ENCODE measurements at regions not wholly inside any gene's neighbourhood (a gene's known extent, or its start where the extent isn't known, plus 50 kb on each side); places are given as distances from the start of the nearest gene placed in this dataset.

DNA sequence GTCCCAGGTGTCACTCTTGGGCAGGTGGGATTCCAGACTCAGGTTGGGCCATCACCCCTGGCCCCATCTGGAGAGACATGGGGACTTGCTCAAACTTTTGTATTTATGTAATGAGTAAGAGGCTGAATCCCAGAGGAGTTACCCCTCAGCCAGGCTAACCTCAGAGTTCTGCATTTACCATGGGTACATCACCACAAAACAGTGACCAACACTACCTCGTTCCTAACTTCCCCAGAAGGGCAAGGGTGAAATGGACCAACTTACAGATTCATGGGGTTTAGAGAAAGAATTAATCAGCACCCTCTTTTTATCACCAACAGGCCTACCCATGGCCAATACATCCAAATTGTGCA is 259.9 kb upstream of the MARCKS start:
- DNase-seq = no peak

GRCh38 chr6:113598786-113599185 is 258.4 kb upstream of the MARCKS start:
- DNase-seq = no peak

GRCh38 chr6:113599444-113599843 is 257.7 kb upstream of the MARCKS start:
- no peak for DNase-seq

GRCh38 chr6:113600551-113601339 is 256.4 kb upstream of the MARCKS start:
- DNase-seq = peak in 1 of 2 donors; percentile 4

DNA sequence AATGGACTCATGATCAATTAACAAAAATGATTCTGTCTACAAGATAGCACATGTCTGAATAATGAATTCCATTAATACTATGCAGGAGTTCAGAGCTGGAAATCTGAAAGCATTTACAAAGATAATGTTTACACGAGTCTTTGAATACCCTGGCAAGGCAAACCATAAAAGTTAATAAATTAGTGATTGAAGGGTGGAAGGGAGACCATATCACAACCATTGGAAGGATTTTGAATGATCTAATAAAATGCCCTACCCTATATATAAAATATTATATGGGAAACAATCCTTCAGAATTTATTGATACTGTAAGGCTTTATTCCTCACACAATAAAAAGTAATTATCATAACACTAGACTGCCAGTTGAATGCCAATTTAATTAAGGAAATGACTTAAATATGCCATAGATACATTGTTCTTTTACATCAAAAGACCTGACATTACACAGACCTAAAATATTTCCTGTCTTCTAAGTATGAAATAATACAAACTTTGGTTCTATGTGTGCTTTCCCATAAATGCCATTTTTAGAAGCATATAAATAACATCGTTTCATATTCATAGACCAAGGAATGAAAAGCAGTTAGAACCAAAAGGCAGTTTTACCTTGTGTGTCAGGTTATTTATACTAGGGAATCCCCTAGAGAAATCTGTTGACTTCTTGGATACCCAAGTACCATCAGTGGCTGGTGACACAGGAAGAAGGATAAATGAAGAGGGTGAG is 249.2 kb upstream of the MARCKS start:
- DNase-seq = no peak

DNA sequence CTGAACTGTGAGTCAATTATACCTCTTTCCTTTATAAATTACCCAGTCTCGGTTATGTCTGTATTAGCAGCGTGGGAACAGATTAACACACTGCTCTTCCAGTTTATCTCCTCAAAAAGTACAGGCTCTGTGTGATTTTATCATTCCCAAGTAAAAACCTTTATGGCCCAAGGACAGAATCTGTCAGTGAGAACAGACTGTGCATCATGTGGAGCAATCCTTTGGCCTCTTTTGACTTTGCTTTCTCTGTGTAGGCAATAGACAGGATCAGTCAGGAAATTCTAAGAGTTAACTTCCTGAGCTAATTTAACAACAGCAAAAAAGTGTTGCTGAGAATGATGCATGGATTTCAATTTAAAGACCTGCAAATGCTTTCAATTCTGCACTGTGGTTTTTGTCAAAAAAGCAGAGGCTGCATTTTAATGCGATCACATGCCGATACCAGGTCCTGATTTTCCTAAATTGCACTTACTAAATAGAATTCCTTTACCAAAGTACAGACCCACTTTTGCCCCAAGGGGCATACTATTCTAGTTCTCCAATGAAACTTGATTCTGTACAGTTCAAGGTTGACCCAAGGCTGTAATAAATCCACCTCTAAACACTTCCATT is 246.7 kb upstream of the MARCKS start:
- DNase-seq = no peak

DNA sequence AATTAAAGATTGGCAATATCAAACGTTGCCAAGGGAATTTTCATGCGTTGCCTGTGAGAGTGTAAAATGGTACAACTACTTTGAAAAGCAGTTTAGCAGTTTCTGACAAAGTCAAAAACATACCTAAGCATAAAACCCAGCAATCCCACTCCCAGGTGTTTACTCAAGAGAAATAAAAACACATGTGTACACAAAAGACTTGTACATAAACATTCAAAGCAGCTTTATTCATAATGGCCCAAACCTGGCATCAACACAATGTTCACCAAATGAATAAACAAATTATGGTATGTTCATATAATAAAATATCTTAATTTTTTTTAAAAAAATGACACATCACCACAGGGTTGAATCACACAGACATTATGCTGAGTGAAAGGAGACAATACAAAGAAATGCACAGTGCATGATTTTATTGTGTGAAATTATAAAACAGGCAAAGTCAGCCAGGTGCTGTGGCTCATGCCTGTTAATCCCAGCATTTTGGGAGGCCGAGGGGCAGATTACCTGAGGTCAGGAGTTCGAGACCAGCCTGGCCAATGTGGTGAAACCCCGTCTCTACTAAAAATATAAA is 240.4 kb upstream of the MARCKS start:
- DNase-seq = no peak

DNA sequence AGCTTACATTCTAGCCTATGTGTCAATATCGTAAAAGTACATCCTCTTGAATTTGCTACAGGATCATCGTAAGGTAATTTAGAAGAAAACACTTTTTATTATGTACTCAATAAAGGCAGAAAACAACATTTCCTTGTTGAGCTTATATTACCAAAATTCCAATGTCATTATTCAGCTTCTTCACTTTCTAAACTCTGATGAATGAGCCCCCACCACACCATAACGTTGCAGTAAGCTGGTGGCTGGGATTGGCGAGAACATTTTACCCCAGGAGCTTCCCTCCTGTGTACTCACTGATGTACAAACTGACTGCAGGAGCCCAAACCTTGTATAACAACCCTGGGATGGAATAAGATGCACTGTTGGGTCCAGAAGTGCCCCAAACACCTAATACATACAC is 238.1 kb upstream of the MARCKS start:
- no peak for DNase-seq

DNA sequence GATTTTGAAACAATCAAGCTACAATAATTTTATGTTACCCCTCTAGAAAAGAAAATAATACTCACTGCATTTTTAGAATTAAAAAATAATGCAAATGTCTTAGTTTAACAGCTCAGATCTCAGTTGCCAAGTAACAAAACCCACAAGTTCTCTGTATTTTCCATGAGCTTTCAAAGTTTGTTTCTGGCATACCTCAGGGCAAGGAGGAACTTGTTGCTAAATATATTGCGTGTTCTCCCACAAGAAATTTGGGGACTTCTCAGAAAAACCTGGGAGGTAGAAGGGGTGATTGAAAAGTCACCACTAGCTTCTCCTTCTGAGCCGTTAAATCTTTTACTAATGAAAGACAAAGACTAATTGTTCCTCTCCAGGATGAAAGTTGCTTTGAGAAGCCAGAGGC is 236.8 kb upstream of the MARCKS start:
- no peak for DNase-seq

DNA sequence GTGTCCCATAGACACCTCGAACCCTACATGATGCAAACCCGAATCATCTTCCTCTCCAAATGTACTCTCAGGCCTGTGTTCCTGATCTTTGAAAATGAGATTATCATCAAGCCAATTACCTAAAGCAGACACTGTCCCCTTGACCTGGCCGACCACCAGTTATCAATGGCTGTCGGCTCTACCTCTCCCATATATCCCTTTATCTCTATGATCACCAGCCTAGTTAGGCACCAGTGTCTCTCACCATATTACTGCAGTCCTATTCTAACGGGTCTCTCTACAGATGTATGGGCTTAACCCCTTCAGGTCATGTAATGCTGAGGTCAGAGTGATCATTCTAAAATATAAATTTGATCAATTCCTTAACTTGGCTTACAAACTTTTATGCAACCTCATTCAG is 234.9 kb upstream of the MARCKS start:
- DNase-seq = no peak

- DNase-seq = no peak
These were observed 234.0 kb upstream of the MARCKS start for GRCh38 chr6:113623129-113623528.

DNA sequence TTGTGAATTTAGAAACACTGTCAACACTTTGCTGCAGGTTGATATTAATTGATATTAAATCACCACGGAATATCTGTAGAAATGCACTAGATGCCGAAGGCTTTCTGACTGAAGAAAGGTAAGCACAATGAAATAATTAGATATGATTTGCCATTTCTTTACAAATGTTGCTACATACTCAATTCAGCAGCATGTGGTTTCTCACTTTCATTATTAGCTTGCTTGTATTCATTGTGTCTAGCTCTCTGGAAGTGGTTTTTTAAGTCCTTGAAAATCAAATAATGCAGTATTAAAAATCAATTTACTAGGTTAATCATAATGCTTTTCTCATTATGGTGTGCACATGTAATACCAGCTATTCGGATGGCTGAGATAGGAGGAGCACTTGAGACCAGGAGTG is 231.3 kb upstream of the MARCKS start:
- DNase-seq = no peak

DNA sequence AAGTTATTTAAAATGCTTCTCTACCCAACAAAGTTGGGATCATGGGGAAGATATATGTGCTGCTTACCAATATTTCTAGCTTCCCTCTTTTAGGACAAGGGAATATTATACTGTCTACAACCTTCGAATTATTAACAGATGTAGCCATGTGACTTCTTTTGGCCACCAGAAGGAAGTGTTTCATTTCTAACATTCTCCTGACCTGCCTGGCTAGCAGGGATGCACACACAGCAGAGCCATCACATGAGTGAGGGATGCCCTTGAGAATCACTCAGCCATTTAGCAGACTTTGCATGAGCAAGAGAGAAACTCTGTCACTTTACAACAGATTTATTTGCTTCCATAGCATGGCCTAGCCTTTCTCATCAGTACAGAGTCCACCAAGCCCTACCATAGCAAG is 230.7 kb upstream of the MARCKS start:
- DNase-seq = no peak

DNA sequence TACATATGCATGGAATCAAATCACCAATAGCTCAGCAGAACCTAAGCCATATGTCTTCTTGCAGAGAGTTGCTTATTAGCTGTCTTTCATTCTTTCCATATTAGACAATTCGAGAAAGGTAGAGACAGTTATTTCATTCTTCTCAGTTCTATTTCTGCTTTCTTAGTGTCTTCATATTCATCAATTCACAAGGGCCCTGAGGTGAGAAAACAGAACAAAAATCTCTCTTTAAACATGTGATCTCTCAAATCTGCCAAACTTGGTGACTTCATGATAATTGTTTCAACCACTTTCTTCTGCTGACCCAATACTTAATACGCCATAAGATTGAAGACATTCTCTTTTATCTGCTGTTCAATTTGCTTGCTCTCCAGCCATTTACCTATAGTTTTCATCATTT is 229.7 kb upstream of the MARCKS start:
- DNase-seq = no peak

DNA sequence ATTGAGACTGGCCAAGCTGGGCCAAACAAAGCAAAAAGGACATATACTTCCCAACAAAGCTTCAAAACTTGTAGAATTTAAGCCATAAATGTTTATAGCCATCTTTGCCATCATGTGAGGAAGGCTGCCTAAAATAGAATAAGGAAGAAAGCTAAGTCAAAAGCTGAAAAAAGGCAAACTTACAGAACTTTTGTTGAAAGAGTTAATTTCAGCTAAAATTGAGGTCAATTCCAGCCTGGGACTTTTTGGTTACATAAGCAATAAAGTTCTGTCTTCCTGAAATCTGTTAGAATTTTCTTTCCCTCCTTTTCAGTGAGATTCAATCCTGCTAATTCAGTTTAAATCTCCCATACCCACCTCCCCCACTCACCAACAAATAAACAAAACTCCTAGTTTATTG is 227.9 kb upstream of the MARCKS start:
- no peak for DNase-seq

DNA sequence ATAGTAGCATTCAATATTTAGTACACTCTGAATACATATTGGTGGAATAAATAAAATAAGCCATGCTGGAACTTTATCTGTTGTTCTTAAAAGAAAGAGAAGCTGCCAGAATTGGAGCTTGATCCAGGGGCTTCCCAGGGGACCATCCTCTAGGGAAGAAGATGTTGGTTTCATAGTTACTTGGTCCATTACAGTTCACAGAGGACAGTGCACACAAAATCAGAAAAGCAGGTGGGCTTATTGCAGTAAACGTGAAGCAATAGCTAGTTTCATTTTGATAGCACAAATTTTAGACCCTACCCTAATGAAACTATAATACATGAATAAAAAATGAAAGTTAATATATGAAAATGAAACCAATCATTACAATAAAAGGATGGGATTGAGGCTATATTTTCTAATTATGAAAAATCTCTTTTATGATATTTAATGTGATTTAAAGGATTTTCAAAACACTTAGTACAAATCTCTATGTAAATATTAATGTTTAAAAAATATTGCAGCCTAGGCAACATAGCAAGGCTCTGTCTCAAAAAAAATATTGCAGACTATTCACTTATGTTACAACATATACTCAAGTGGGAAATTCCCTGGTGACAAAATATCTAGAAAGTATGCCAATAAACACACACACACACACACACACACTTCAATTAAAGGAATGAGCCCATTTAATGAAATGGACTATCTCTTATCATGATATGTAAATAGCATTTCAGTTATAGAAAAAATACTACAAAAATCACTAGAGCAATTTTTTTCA is 227.0 kb upstream of the MARCKS start:
- DNase-seq = peak in 1 of 2 donors; percentile 24

DNA sequence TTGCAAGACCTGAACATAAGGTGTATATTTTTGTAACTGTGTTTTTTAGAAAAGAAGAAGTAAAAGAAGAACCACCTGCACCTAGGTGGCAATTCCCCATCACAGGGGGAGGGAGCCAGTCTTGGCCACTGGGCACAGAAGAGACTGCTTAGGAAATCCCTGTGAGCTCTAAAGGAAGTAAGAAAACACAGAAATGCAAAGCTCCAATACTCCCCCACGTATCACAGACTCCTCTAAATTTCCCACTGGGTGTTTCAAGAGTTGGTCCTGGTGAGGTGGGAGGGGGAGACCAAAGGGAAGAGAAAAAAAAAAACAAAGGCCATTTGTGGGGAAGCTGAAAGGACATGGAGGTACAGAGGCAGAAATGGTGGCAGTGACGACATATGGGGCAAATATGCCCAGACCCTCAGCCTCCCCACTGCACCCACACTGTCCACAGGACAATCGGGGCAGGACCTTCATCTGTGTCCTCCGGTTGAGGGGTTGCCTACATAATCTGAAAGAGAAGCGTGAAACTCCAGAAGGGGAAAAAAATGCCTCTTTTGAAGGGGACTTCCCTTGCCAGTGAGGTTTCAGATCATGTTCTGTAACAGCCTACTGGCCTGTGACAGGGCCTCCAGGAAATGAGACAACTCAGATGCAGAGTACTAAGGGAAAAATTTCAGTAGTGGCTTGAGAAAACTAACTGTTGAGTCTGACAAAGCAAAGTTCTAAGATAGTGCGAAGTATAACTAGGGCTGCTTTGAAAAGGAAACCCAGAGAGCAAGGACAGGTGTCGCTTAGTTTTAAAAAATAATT is 226.2 kb upstream of the MARCKS start:
- DNase-seq = peak; percentile 49 to 76

DNA sequence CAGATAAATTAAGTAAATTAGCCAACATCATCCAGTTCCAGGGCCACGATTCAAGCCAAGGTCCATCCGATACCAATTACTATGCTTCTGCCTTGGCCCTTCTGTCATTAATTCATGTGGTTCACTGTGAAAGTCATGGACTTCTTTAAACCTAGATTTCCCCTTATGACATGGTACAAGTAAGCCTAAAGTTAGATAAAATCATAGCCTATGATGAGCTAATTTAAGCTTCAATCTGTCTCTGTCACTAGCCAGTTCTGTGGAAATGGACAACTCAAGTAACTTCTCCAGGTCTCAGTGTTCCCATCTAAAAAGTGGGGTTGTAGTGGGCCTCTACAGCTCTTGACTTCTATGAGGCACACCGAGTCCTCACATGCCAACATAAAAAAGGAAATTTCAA is 225.5 kb upstream of the MARCKS start:
- DNase-seq = no peak

DNA sequence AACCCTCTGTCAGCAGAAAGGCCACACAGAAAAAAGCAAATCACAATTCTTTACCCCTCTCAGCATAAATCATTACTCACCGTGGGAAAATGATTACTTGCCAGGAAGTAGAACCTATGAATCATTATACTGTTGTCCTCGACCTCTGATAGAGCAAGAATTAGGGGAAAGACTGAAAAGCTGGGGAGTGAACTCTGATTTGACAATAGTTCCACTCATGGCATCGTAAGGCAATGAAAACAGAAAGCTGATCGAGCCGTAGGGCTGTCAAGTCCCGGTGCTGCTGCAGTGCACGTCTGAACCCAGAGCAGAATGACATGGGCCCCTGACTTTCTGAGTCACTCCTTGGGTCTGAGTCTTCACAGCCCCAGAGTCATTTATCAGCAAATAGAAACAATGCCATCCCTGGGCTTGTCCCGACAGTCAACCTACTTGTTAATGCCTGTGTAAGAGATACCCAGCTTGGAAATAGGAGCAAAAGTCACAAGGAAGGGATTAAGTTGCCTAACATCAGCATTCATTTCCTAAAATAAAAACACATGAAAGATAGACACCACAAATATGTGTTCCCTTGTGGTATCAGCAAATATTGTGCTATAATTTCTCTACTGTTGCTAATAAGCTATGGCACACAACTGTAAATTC is 224.8 kb upstream of the MARCKS start:
- peak; percentile 33 to 68 for DNase-seq

- no peak for DNase-seq
These were observed 223.5 kb upstream of the MARCKS start for GRCh38 chr6:113633638-113634037.

- DNase-seq = peak; percentile 8 to 38
These were observed 222.6 kb upstream of the MARCKS start for GRCh38 chr6:113634352-113635163.
